ENCODE measurements at regions not wholly inside any gene's neighbourhood (a gene's known extent, or its start where the extent isn't known, plus 50 kb on each side); places are given as distances from the start of the nearest gene placed in this dataset.

DNA sequence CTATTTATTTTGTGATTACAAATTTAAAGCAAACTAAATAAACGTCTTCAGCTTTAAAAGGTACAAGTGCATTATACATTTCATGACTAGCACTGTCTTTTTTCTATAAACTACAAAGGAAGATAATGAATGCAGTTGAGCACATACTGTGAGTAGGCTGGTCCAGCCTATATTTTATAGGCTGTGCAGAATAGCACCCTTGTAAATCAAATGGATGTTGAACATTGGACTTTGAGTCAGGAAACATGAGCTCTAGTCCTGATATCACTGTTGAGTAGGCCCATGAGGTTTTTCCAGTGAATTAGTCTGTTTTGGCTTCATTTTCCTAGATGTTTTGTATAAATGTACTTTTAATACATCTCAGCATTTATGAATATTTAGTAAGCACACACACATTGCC lies 447.3 kb upstream of the KCNMB2 start:
- no TSS peak for BruUV-seq (replicated peaks)
- no peaks in the 10 kb centered on the region for H4K20me1 ChIP-seq (ENCODE audit: low read length)
- no peak for TF ChIP-seq EZH2 (IDR thresholded peaks at IDR 0.05; ENCODE audit: low read length, unreplicated experiment)
- no peak for TF ChIP-seq EZH2phosphoT487 (IDR thresholded peaks at IDR 0.05; ENCODE audit: borderline replicate concordance, low read length)
- TF ChIP-seq, protein P1, sequence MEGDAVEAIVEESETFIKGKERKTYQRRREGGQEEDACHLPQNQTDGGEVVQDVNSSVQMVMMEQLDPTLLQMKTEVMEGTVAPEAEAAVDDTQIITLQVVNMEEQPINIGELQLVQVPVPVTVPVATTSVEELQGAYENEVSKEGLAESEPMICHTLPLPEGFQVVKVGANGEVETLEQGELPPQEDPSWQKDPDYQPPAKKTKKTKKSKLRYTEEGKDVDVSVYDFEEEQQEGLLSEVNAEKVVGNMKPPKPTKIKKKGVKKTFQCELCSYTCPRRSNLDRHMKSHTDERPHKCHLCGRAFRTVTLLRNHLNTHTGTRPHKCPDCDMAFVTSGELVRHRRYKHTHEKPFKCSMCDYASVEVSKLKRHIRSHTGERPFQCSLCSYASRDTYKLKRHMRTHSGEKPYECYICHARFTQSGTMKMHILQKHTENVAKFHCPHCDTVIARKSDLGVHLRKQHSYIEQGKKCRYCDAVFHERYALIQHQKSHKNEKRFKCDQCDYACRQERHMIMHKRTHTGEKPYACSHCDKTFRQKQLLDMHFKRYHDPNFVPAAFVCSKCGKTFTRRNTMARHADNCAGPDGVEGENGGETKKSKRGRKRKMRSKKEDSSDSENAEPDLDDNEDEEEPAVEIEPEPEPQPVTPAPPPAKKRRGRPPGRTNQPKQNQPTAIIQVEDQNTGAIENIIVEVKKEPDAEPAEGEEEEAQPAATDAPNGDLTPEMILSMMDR (conservative IDR thresholded peaks at IDR 0.05; ENCODE audit: low read depth, low read length) = no peak
- CTCF ChIA-PET = no interaction called here
- no peak overlapping the region for H3K9ac ChIP-seq (ENCODE audit: low read length)
- POLR2A ChIA-PET (ENCODE audit: unreplicated experiment) = no interaction called here
- H3K4me1 ChIP-seq (ENCODE audit: insufficient read depth, low read length) = no peaks in the 10 kb centered on the region
- no peaks in the 10 kb centered on the region for H3K79me2 ChIP-seq (ENCODE audit: low read length)
- H3K4me3 ChIP-seq (ENCODE audit: low read length) = no peak overlapping the region
- H3K4me2 ChIP-seq (ENCODE audit: low read length) = no peak overlapping the region
- no peaks in the 10 kb centered on the region for H3K9me3 ChIP-seq (ENCODE audit: low read length)
- H3K36me3 ChIP-seq (ENCODE audit: low read depth, low read length) = no peaks in the 10 kb centered on the region
- intact Hi-C loops (cut with micrococcal nuclease) = no loop called here
- no peaks in the 10 kb centered on the region for H3K9me2 ChIP-seq (replicated peaks; ENCODE audit: low read length)
- H3K27me3 ChIP-seq (ENCODE audit: low read length) = no peaks in the 10 kb centered on the region
- H3K27ac ChIP-seq (ENCODE audit: low read length) = no peak overlapping the region
- H3F3A ChIP-seq (ENCODE audit: low read length, unreplicated experiment) = no peaks in the 10 kb centered on the region
- DNase-seq (no peak), ATAC-seq (no peak)
- H2AFZ ChIP-seq (ENCODE audit: low read length) = no peak overlapping the region

DNA sequence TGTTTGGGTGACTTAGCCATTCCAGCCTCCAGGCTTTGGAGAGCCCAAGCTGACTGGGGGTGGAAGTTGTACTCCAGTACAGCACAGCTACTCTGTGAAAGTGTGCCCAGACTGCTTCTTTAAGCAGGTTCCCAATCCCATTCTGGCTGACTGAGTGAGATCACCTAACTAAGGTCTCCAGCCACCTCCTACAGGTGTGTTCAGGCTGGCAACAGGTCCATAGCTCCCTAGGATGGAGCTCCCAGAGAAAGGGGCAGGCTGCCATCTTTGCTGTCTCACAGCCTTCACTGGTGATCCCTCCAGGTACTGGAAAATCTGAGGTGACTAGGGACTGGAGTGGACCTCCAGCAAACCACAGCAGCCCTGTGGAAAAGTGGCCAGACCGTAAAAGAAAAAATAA lies 445.3 kb upstream of the KCNMB2 start:
- no peak for DNase-seq
- Histone ChIP-seq H3K79me2 (ENCODE audit: low read length) (no peaks in the 10 kb centered on the region), H3K27ac (ENCODE audit: low read length) (no peak overlapping the region), H3K27me3 (ENCODE audit: low read length) (no peaks in the 10 kb centered on the region), H3K4me3 (ENCODE audit: low read length) (no peak overlapping the region), H3K9me3 (ENCODE audit: low read length) (no peaks in the 10 kb centered on the region), H3K9ac (ENCODE audit: low read length) (no peak overlapping the region), H3K4me2 (ENCODE audit: low read length) (no peak overlapping the region), H3K36me3 (ENCODE audit: low read depth, low read length) (no peaks in the 10 kb centered on the region), H3F3A (ENCODE audit: low read length, unreplicated experiment) (no peaks in the 10 kb centered on the region), H4K20me1 (ENCODE audit: low read length) (no peaks in the 10 kb centered on the region), H3K4me1 (ENCODE audit: insufficient read depth, low read length) (no peaks in the 10 kb centered on the region), H2AFZ (ENCODE audit: low read length) (no peak overlapping the region), H3K9me2 (replicated peaks; ENCODE audit: low read length) (no peaks in the 10 kb centered on the region)
- no peak for ATAC-seq
- BruUV-seq (replicated peaks) = no TSS peak
- ChIA-PET CTCF (no interaction called here), POLR2A (ENCODE audit: unreplicated experiment) (no interaction called here)
- intact Hi-C loops (cut with micrococcal nuclease) = no loop called here
- TF ChIP-seq, protein P1 (conservative IDR thresholded peaks at IDR 0.05; ENCODE audit: low read depth, low read length) = no peak

GRCh38 chr3:178095522-178095921 lies 440.7 kb upstream of the KCNMB2 start:
- Histone ChIP-seq H3F3A (ENCODE audit: low read length, unreplicated experiment) (no peaks in the 10 kb centered on the region), H4K20me1 (ENCODE audit: low read length) (no peaks in the 10 kb centered on the region), H3K4me2 (ENCODE audit: low read length) (no peak overlapping the region), H3K27ac (ENCODE audit: low read length) (no peak overlapping the region), H3K9me2 (replicated peaks; ENCODE audit: low read length) (no peaks in the 10 kb centered on the region), H3K9ac (ENCODE audit: low read length) (no peak overlapping the region), H3K27me3 (ENCODE audit: low read length) (no peaks in the 10 kb centered on the region), H2AFZ (ENCODE audit: low read length) (no peak overlapping the region), H3K79me2 (ENCODE audit: low read length) (no peaks in the 10 kb centered on the region), H3K9me3 (ENCODE audit: low read length) (no peaks in the 10 kb centered on the region), H3K4me3 (ENCODE audit: low read length) (no peak overlapping the region), H3K4me1 (ENCODE audit: insufficient read depth, low read length) (no peaks in the 10 kb centered on the region), H3K36me3 (ENCODE audit: low read depth, low read length) (no peaks in the 10 kb centered on the region)
- ChIA-PET CTCF (no interaction called here), POLR2A (ENCODE audit: unreplicated experiment) (no interaction called here)
- ATAC-seq (no peak), DNase-seq (no peak)
- no TSS peak for BruUV-seq (replicated peaks)
- intact Hi-C loops (cut with micrococcal nuclease) = no loop called here
- TF ChIP-seq EZH2phosphoT487 (IDR thresholded peaks at IDR 0.05; ENCODE audit: borderline replicate concordance, low read length) (no peak), EZH2 (IDR thresholded peaks at IDR 0.05; ENCODE audit: low read length, unreplicated experiment) (no peak)
- TF ChIP-seq, protein P1 (conservative IDR thresholded peaks at IDR 0.05; ENCODE audit: low read depth, low read length) = no peak

Measured in PC-3 (cell line).